VCaP (cell line): ENCODE measurements at regions not wholly inside any gene's neighbourhood (a gene's known extent, or its start where the extent isn't known, plus 50 kb on each side); places are given as distances from the start of the nearest gene placed in this dataset.

Experiments
- H3K27ac ChIP-seq: fragments of 450-650 bp; 2 replicates; pipeline ENCODE4 v1.5.1; 2017
- TF ChIP-seq, protein P1 (sequence below): fragments of 450-650 bp; conservative IDR thresholded peaks from 2 replicates; pipeline ENCODE4 v1.5.1; 2017; ENCODE audit warnings: mild to moderate bottlenecking, moderate library complexity

DNA sequence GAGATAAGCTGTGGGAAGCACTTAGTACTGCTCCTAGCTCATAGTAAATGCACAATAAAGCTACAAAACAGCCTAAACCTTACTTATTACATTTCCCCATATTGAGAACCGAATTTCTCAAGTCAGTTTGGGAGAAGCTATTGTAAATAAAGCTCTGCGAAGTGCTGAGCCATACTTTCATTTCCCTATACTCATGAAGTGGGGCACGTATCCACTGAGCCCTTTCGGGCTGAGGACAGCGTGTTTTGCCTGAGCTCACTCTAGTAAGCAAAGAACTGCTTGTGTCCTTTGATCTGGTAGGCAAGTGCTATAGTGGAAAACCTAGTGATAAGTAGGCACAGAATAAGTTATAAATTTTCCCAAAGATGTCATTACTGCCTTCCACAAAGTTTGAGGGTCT, 165.0 kb downstream of the RSL24D1 start:
- H3K27ac ChIP-seq = no peak overlapping the region
- TF ChIP-seq, protein P1, sequence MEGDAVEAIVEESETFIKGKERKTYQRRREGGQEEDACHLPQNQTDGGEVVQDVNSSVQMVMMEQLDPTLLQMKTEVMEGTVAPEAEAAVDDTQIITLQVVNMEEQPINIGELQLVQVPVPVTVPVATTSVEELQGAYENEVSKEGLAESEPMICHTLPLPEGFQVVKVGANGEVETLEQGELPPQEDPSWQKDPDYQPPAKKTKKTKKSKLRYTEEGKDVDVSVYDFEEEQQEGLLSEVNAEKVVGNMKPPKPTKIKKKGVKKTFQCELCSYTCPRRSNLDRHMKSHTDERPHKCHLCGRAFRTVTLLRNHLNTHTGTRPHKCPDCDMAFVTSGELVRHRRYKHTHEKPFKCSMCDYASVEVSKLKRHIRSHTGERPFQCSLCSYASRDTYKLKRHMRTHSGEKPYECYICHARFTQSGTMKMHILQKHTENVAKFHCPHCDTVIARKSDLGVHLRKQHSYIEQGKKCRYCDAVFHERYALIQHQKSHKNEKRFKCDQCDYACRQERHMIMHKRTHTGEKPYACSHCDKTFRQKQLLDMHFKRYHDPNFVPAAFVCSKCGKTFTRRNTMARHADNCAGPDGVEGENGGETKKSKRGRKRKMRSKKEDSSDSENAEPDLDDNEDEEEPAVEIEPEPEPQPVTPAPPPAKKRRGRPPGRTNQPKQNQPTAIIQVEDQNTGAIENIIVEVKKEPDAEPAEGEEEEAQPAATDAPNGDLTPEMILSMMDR = no peak

DNA sequence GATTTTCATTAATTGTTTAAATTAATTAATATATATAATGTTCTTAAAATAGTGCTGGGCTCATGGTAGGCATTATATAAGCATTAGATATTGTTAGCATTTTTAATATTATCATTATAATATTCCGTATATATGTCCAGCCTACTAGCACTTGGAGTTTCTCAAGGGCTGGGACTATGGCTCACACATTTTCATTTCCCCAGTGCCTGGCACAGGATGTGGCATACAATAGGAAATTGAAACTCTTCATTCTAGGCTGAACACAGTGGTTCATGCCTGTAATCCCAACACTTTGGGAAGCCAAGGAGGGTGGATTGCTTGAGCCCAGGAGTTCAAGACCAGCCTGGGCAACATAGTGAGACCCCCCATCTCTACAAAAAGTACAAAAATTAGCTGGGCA, 170.4 kb downstream of the RSL24D1 start:
- TF ChIP-seq, protein P1 = no peak
- no peak overlapping the region for H3K27ac ChIP-seq

DNA sequence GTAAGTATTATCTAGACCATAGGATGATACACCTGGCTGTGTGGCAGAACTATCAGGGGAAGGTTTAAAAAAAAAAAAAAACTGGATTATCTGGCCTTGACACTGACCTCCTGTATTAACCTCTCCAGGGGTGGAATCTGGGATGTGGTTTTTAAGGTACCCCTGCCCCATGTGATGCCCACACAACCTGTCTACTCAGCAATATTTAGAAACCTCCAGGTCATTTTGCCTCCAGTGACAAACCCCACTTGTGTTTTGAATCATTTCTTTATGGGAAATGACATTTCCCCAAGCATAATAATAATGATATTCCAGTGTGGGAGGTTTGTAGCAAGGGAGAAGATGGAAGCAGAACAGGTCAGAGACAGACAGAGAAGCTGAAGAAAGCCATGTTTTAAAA, 179.1 kb downstream of the RSL24D1 start:
- no peak overlapping the region for H3K27ac ChIP-seq
- TF ChIP-seq, protein P1 = no peak

DNA sequence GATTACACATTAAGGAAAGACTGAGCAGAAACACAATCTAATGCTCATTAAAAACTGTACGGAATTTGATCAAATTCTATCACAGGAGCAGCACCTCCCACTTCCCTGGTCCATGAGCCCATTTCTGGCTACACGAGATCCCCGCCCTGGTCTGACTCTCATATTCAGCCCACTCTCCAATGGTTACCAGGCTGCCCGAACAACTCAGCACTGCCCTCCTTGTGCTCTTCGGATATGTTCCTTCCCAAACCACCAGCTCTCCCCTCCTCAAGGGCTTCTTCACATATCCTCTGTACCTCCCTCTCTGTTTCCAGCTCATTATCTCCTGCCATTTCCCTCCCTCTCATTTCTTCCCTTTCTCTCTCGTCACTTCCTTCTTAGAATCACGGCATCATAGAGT, 180.5 kb downstream of the RSL24D1 start:
- TF ChIP-seq, protein P1 = no peak; the same call in 1 of the 2 replicates
- no peak overlapping the region for H3K27ac ChIP-seq

DNA sequence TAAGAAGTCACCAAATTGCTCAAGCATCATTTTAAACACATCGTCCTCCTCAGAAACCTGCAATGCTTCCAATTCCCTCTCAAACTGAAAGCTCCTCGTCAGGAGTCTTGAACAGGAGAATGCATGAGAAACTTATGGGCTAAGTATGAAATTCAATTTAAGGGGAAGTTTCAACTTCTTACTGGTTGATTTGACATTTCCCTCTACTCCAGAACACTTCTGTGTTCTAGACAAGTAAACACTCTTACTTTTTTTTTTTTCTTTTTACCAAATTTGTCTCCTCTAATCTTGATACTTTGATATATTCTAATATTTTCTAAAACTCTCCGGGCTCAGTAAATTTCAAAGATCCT, 181.7 kb downstream of the RSL24D1 start:
- TF ChIP-seq, protein P1 = no peak
- no peak overlapping the region for H3K27ac ChIP-seq

DNA sequence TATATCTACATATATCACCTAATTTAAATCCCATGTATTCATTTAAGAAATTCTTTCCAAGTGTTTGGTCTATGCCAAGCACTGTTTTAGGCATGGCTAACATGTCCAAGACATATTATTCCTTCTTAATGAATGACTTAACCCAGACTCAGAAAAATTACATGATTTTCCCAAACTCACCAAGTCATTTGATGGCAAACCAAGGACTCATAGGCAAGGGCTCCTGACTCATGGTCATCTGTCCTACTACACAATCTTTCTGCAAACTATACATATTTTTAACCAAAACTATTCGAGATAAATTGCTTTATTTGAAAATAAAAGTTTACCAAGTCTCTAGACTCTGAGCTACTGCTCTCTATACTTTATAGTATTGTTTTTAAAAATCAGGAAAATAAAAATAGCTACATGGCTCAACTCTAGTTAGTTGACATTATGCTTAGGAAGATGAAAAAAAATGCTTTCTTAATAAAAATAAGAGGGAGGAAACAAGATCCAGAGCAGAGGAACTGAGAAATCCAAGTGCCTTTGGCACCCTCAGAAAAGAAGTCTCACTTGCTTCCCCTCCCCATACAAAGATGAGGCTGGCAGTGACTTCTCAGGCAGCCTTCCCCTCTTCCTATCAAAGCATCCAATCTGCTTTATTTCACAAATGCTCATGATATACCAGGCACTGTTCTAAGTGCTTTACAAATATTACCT, 182.2 kb downstream of the RSL24D1 start:
- TF ChIP-seq, protein P1 = no peak
- H3K27ac ChIP-seq = no peak overlapping the region

DNA sequence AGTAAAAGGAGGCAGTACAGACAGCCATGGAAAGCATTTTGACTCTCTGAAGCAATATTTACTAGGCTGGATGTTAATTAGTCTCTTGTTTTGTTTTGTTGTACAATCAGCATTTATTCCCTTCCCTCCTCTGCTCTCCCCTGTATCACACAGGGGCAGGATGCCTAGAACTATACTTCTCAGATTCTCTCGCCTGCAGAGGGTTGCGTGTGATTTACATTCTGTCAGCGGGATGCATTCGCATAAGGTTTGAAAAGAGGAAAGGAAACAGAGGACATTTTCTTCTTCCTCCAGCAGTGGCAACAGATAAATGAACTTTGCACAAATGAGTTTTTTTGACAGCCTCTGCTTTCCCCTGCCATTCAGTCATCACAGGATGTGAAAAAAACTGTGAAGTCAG, 188.3 kb downstream of the RSL24D1 start:
- TF ChIP-seq, protein P1 = no peak
- no peak overlapping the region for H3K27ac ChIP-seq
